Peyer's patch (tissue), 4 donors: ENCODE measurements at regions not wholly inside any gene's neighbourhood (a gene's known extent, or its start where the extent isn't known, plus 50 kb on each side); places are given as distances from the start of the nearest gene placed in this dataset.

Source experiments
- POLR2A ChIP-seq, 2 donors: fragments of 450-650 bp; IDR thresholded peaks; one replicate each; pipeline ENCODE4 v1.5.1; 2017; ENCODE audit warnings: antibody characterized with exemption in 2 of 2, mild to moderate bottlenecking in 2 of 2, moderate library complexity in 2 of 2
- TF ChIP-seq, protein P1 (sequence below), 6 experiments: fragments of 450-650 bp in 4 of 6; fragments of 200-600 bp in 2 of 6; sonication (generic) in 1 of 6; IDR thresholded peaks; one replicate each; pipeline ENCODE4 v1.5.1; 2017 to 2019; ENCODE audit warnings: antibody characterized with exemption in 6 of 6, mild to moderate bottlenecking in 3 of 6, moderate library complexity in 1 of 6

GRCh38 chr6:16811277-16811979, 50.2 kb upstream of the ATXN1 start:
- TF ChIP-seq, protein P1, sequence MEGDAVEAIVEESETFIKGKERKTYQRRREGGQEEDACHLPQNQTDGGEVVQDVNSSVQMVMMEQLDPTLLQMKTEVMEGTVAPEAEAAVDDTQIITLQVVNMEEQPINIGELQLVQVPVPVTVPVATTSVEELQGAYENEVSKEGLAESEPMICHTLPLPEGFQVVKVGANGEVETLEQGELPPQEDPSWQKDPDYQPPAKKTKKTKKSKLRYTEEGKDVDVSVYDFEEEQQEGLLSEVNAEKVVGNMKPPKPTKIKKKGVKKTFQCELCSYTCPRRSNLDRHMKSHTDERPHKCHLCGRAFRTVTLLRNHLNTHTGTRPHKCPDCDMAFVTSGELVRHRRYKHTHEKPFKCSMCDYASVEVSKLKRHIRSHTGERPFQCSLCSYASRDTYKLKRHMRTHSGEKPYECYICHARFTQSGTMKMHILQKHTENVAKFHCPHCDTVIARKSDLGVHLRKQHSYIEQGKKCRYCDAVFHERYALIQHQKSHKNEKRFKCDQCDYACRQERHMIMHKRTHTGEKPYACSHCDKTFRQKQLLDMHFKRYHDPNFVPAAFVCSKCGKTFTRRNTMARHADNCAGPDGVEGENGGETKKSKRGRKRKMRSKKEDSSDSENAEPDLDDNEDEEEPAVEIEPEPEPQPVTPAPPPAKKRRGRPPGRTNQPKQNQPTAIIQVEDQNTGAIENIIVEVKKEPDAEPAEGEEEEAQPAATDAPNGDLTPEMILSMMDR (IDR thresholded peaks at IDR 0.05) = no peak
- no peak for TF ChIP-seq POLR2A (IDR thresholded peaks at IDR 0.05)
